SK-N-SH treated with all-trans-retinoic acid at 6 μM for 48 hours (cell line): ENCODE measurements at regions not wholly inside any gene's neighbourhood (a gene's known extent, or its start where the extent isn't known, plus 50 kb on each side); places are given as distances from the start of the nearest gene placed in this dataset.

Experiments used
- ARNTL ChIP-seq: fragments of 450-650 bp; formaldehyde crosslinking; IDR thresholded peaks from 2 replicates; pipeline ENCODE4 v1.5.0; 2020; ENCODE audit warnings: low read depth, mild to moderate bottlenecking, moderate library complexity, borderline replicate concordance
- CSDC2 ChIP-seq: fragments of 250-450 bp; sonication (Bioruptor Pico); IDR thresholded peaks from 2 replicates; pipeline ENCODE4 v1.5.0; 2020; ENCODE audit warnings: mild to moderate bottlenecking, moderate library complexity
- GLIS3 ChIP-seq: fragments of 250-450 bp; sonication (Bioruptor Pico); IDR thresholded peaks from 2 replicates; pipeline ENCODE4 v1.5.0; 2020; ENCODE audit warnings: mild to moderate bottlenecking, moderate library complexity
- ISL1 ChIP-seq: fragments of 250-450 bp; sonication (Bioruptor Pico); IDR thresholded peaks from 2 replicates; pipeline ENCODE4 v2.1.2; 2022; ENCODE audit warnings: mild to moderate bottlenecking, moderate library complexity
- OSR1 ChIP-seq: fragments of 250-450 bp; sonication (Bioruptor Pico); IDR thresholded peaks from 2 replicates; pipeline ENCODE4 v1.8.0; 2022; ENCODE audit warnings: moderate library complexity, mild to moderate bottlenecking, inconsistent platforms
- TCF4 ChIP-seq: fragments of 250-450 bp; sonication (Bioruptor Pico); IDR thresholded peaks from 2 replicates; pipeline ENCODE4 v1.8.0; 2021; ENCODE audit warnings: mild to moderate bottlenecking, moderate library complexity, borderline replicate concordance
- ZFP3 ChIP-seq: fragments of 250-450 bp; sonication (Bioruptor Pico); IDR thresholded peaks from 2 replicates; pipeline ENCODE4 v1.5.0; 2020; ENCODE audit warnings: mild to moderate bottlenecking, moderate library complexity
- ZFP30 ChIP-seq: fragments of 450-650 bp; formaldehyde crosslinking; IDR thresholded peaks from 2 replicates; pipeline ENCODE4 v1.5.0; 2022; ENCODE audit warnings: mild to moderate bottlenecking, moderate library complexity
- ZNF8 ChIP-seq: fragments of 450-650 bp; formaldehyde crosslinking; IDR thresholded peaks from 2 replicates; pipeline ENCODE4 v1.5.0; 2020; ENCODE audit warnings: mild to moderate bottlenecking, moderate library complexity
- TF ChIP-seq, protein P1 (sequence below): fragments of 250-450 bp; sonication (Bioruptor Pico); IDR thresholded peaks from 2 replicates; pipeline ENCODE4 v1.8.0; 2020; ENCODE audit warnings: mild to moderate bottlenecking, moderate library complexity, borderline replicate concordance

GRCh38 chr5:91256142-91256524 is 127.0 kb downstream of the ARRDC3 start:
- TF ChIP-seq ISL1, result no peak
- TF ChIP-seq, protein P1, sequence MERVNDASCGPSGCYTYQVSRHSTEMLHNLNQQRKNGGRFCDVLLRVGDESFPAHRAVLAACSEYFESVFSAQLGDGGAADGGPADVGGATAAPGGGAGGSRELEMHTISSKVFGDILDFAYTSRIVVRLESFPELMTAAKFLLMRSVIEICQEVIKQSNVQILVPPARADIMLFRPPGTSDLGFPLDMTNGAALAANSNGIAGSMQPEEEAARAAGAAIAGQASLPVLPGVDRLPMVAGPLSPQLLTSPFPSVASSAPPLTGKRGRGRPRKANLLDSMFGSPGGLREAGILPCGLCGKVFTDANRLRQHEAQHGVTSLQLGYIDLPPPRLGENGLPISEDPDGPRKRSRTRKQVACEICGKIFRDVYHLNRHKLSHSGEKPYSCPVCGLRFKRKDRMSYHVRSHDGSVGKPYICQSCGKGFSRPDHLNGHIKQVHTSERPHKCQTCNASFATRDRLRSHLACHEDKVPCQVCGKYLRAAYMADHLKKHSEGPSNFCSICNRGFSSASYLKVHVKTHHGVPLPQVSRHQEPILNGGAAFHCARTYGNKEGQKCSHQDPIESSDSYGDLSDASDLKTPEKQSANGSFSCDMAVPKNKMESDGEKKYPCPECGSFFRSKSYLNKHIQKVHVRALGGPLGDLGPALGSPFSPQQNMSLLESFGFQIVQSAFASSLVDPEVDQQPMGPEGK (CRISPR knock-in tag), result no peak
- no peak for TF ChIP-seq ZFP30 (CRISPR knock-in tag)
- no peak for TF ChIP-seq GLIS3
- no peak for TF ChIP-seq ZFP3
- TF ChIP-seq OSR1, result no peak
- no peak for TF ChIP-seq ARNTL (CRISPR knock-in tag)
- TF ChIP-seq ZNF8 (CRISPR knock-in tag), result no peak
- no peak for TF ChIP-seq CSDC2 (CRISPR knock-in tag)
- no peak for TF ChIP-seq TCF4 (CRISPR knock-in tag)
